OCI-LY7 (cell line): ENCODE measurements at regions not wholly inside any gene's neighbourhood (a gene's known extent, or its start where the extent isn't known, plus 50 kb on each side); places are given as distances from the start of the nearest gene placed in this dataset.

Experiments
- CTCF ChIP-seq: fragments of 200-600 bp; sonication (generic); conservative IDR thresholded peaks from 2 replicates; pipeline ENCODE4 v1.5.1; 2014; ENCODE audit warnings: mild to moderate bottlenecking, antibody characterized with exemption, low read length, moderate library complexity, mixed read lengths
- EZH2phosphoT487 ChIP-seq: fragments of 200-600 bp; sonication (generic); IDR thresholded peaks from 2 replicates; pipeline ENCODE4 v1.6.1; 2018; ENCODE audit warnings: low read depth, borderline replicate concordance, mild to moderate bottlenecking, mixed run types, antibody characterized with exemption, low read length, moderate library complexity, mixed read lengths

GRCh38 chr1:232529747-232530146, 100.2 kb downstream of the SIPA1L2 start:
- no peak for TF ChIP-seq CTCF
- no peak for TF ChIP-seq EZH2phosphoT487
